NCI-H146 (cell line): ENCODE measurements at regions not wholly inside any gene's neighbourhood (a gene's known extent, or its start where the extent isn't known, plus 50 kb on each side); places are given as distances from the start of the nearest gene placed in this dataset.
"Not testable (repeated sequence)": the region's sequence is repeated elsewhere in the genome, so short reads cannot be mapped to it uniquely, and the experiment has no call there.

Source experiments
- DNase-seq: peaks from one replicate; lab custom pipeline; 2025; lab: John Stamatoyannopoulos, UW

DNA sequence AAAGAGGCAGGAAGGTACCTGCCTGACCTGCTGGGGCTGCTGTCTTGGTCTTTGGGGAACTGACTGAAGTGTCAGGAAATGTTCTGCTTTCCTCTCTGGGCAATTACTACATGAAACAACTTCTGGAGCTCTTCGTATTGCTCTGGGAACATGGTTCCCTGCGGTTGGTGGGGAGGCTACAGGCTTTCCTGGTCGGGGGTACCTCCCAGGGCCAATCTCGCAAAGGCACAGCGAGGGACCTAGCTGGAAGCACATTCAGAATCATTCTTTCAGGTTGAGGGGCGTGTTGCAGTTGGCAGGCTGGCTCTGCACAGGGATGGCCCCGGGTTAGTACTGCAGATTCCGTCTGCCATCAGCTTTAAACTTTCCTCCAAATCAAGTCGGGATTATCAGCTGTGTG lies 88.9 kb upstream of the RANBP3L start:
- no peak for DNase-seq

GRCh38 chr5:36392186-36392585 lies 90.5 kb upstream of the RANBP3L start:
- no peak for DNase-seq

DNA sequence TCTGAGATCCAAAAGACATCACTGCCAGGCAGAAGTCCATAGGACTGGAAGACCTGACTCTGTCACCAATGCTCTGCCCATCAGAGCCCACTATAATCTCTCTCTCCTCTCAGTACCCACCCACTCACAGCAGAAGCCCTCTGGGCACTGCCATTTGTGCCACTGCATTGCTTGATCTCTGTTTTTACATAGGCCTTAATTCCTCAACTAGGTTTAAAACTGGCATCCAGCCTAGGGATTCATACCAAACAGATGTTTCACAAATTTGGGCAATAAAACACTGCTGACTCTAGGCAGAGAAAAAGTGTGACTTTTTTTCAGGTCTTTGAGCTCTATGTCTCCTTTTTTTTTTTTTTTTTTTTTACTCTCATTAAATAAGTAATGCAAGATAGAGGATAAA lies 91.1 kb upstream of the RANBP3L start:
- no peak for DNase-seq

DNA sequence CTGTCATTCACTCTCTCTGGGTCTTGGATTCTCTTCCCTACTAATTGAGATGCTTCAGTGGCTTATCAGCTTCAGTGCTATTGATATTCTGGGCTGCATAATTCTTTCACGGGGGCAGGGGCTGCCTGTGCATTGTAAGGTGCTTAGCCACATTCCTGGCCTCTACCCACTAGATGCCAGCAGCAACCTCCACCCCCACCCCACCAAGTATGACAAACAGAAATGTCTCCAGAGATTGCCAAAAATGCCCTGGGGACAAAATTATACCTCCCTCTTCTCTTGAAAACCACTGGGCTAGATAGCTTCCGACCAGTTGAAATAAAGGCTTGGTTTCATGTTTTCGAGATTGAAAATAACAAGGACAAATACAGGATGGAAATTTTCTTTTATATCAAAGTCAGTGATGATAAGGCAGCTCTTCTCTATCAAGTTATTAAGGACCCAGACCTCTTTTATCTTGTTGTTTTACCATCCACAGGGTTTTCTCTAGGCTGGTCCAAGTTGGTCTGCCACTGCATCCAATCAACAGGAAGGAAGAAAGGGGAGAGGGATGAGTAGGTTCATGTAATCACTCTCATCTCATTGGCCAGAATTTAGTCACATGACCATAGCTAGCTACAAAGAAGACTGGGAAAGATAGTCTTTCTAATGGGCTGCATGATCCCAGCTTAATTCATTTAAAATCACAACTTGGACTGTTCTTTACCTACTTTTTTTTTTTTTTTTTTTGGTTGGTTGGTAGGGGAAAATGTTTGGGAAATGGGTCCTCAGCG lies 92.1 kb upstream of the RANBP3L start:
- no peak for DNase-seq

- DNase-seq = no peak
Observed at GRCh38 chr5:36395260-36395659, 93.6 kb upstream of the RANBP3L start.

DNA sequence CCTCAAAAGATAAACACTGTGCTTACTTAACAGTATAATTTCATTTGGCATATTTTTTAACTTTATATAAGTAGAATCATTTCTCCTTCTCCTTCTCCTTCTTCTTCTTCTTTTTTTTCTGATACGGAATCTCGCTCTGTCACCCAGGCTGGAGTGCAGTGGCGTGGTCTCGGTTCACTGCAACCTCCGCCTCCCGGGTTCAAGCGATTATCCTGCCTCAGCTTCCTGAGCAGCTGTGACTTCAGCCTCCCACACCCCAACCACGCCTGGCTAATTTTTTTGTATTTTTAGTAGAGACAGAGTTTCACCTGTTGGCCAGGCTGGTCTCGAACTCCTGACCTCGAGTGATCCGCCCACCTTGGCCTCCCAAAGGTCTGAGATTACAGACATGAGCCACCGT lies 94.2 kb upstream of the RANBP3L start:
- DNase-seq = not testable (repeated sequence)

DNA sequence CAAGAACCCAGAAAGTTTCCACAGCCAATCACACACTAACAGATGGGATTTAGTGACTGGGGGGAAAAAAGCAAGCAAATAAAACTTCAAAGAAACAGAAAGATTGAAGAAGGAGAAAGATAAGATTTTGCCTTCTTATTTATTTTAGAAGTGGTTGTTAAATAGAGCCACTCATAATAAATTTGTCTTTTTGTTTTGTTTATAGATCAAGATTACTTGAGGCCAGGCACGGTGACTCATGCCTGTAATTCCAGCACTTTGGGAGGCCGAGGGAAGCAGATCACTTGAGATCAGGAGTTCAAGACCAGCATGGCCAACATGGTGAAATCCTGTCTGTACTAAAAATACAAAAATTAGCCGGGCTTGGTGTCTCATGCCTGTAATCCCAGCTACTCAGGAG lies 94.9 kb upstream of the RANBP3L start:
- DNase-seq = no peak

DNA sequence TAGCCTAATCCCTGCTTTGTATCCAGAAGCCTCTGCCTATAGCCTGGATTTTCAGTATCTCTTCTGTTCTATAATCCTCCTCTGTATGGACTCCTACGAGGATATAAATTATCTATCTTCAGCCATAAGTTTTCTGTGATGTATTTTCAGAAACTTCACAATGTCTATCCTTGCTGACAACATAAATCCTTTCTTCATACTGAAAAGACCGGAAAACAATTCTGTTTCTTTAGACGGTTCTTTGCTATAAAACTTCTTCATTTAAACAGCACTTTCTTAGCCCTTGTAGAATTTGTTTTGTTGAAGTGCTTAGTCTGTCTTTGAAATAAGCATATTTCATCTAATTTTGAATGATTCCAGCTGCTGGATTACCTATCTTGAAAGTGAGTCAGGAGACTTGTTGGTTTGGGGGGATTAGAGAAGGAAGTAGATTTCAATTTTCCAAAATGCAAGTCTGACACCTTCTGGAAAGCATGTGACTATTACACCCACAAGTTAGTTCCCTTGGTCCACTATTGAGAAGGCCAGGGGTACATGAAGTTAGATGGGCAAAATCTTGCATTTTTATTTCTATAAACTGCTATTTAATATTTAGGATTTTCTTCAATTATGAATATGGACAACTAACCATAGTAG lies 96.3 kb upstream of the RANBP3L start:
- no peak for DNase-seq

- DNase-seq = no peak
Observed at GRCh38 chr5:36402512-36402906, 100.8 kb upstream of the RANBP3L start.

DNA sequence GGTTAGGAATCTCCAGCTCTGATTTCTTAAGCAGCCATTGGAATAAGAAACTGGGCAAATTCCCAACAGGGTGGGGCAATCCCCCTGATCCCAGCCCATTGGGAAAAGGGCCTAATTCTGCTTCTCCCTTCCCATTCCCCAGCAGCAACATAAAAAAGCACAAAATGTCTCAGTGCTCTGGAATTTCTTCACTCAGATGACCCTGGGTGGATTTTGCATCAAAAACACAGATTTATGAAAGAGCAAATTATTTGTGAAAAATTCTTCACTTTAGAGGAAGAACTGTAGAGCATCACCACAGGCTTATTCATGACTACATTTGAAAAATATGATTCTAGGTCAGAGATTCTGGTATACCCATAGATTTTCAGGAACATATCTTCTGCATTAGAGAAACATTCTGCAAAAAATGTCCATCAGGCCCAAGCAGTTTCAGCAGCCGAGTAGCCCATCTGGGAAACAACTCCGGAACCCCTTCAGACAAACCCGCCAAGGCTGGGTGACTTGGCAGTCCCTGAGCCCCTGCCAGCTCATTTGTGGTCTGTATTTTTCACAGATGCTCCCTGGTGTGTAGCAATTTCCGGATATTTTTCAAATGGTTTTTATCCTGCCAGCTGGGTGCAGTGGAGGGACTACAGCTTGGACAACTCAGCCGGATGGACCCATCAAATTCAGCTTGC lies 102.1 kb upstream of the RANBP3L start:
- DNase-seq = no peak

DNA sequence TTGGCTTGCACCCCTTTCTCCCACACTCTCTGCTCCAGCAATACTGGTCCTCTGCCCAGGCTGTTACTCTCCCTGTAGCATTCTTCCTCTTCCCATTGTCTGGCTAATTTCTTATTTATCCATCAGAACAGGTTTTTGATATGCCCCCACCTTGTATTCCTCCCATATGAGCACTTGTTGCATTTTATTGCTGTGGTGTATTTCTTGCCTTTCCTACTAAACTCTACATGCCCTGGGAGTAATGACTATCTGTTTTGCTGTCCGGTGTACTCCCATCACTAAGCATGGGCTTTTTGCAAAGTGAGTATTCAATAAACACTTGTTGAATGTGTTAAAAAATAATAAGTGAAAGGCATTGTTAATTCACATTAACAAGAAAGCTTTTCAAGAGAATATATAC lies 104.3 kb upstream of the RANBP3L start:
- DNase-seq = no peak

GRCh38 chr5:36407396-36407795 lies 105.7 kb upstream of the RANBP3L start:
- no peak for DNase-seq

- not testable (repeated sequence) for DNase-seq
Observed at GRCh38 chr5:36409711-36410110, 108.0 kb upstream of the RANBP3L start.

GRCh38 chr5:36410672-36411071 lies 109.0 kb upstream of the RANBP3L start:
- DNase-seq = not testable (repeated sequence)

DNA sequence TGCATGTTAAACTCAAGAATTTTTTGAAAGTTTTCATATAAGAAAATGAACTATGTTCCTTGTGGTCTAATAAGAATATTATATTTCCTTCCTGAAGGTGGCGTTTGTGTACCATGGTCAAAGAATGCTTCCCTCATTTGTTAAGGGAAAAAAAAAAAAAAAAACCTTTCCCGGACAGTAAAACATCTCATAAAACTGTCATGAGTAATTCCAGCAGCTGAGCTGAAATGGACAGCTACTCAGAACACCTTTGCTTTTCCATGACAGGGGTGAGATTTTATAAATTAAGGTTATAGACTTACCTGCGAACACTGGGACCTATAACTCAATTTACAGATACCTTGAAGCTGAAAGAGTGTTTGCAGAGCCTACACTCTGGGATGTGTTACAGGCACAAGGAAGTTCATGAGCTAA lies 113.2 kb upstream of the RANBP3L start:
- peak; percentile 28 for DNase-seq

GRCh38 chr5:36416605-36417004 lies 114.9 kb upstream of the RANBP3L start:
- no peak for DNase-seq

DNA sequence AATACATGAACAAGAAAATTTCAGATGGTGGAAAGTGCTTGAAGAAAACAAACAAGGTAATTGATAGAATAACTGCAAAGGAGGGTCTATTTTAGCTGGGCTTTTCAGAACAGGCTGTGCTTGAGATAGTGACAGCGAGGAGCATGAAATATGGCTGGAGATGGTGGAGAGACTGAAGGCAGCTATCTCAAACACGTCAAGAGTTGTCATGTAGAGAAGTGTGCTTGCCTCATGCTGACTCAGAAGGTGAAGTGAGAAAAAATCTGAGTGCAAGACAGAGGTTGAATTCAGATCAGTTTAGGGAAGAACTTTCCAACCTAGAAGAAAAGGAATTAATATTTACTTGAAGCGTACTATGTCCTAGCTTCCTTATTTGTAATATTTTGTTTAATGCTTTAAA lies 115.5 kb upstream of the RANBP3L start:
- DNase-seq = no peak

DNA sequence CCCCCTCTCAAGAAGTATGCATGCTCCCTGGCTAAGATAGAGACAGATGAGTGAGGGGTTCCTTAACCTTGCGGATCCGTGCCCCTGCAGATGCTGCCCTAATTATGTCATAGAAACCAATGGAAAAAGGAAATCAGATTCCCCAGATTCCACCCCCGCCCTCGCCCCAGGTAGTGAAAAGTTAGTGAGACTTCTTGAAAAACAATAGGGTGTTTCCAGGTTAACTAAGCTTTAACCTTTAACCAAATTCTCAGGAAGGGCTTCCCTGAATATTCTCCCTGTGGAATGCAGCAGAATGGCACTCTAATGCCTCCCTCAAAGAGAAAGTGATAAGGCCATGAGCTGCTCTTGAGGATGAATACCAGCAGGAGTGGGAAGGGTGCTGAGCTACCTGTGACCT lies 116.0 kb upstream of the RANBP3L start:
- DNase-seq = no peak

DNA sequence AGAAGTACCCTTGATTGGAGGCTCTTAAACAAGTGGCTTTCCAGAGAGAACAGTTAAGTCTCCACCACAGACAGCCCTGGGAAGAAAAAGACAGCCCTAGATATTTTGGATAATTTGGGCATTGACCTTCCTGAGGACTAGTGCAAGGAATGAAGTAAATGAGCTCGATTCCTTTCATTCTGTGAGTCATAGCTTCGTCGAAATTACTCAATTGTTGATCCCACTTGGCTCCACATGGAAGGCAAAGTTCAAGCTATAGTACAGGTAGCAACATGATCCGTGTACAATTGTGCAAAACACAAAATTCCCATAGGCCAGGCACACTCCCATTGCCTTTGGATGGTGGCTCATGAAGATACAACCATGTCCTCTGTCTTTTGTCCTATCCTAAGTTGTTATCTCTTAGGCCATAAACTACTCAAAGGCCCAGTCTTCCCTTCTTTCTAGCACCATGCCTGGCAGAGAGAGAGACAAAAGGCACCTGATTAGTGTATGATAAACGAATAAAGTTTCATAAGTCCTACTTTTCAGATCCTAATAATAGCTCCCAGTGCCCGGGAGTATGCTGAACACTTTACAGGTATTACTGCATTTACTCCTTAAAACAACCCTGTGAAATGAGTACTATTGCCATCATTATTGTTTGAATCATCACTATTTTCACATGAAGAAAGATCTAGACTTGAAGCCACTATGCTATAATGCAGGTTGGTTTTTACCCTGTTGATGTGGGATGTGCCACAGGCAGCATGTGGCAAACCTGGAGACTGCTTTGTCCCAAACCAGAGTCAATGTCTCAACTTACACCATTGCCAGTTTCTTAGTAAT lies 116.7 kb upstream of the RANBP3L start:
- DNase-seq = no peak

DNA sequence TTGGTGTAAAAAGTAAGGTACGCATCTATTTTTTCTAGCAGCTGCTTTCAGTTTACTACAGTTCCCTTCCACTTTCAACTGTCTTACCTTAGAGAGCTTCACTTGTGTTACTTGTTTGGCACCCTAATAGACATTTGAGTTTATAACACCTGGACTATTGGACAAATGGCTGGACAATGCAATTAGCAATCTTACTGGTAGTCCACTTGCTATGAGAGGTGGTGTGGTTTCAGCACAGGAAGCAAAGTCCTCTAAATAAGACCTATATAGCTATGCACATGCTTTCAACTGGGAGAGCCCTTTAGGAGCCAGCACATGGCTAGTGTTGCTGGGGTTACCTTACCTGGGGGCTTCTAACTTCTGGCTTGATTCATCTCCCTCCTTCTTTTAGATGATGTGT lies 119.6 kb upstream of the RANBP3L start:
- DNase-seq = no peak

DNA sequence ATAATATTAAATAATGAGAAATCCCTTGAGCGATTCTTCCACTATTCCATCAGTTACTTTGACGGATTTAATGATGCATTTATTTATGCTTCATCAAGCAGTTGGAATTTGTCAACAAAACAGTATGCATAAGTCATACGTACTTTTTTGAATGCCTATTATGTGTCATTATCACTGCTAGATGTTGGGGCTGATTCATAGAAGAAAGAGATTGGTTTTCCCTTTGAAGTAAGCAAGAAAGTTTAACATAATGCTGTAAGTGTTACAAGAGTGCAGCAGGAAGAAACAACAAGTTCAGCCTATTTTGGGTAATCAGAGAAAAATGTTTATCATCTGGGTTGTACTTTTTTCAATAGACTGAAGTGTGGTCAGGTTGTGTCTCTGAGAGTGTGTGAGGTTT lies 121.2 kb upstream of the RANBP3L start:
- no peak for DNase-seq

DNA sequence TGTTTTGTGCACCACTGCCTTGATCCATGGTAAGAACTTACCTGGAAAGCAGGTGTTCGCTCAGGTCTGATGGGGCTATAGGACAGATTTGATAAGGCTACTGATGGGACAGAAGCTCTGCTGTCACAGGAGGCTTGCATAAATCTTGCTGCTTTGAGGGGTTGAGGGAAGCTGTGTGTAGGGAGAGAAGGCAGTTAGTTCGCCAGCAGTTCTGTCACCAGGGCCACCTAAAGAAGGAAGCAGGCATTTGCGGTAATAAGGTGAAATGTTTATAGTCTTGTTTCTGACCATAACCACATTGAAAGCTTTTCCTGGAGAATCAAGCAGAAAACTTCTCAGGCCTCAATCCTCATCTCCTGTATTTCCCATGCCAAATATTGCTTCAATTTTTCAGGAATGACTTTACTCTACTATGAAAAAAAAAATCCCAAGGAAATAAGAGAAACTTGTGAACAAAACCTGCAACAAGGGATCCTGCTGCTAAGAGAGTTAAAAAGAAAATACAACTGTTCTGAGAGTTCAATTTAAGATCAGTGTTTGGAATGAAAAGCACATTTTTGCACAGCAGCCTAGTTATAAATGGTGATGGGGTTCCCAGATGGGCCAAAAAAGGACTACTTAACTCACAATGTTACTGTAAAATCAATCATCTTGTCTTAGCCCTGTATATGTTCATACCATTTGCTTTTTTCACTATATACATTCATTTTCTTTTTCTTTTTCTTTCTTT lies 122.0 kb upstream of the RANBP3L start:
- no peak for DNase-seq
